Erythroblast (primary cell): ENCODE measurements at regions not wholly inside any gene's neighbourhood (a gene's known extent, or its start where the extent isn't known, plus 50 kb on each side); places are given as distances from the start of the nearest gene placed in this dataset.

Experiments
- GATA1 ChIP-seq: IDR thresholded peaks from 2 replicates; pipeline ENCODE4 v1.6.1; 2011; ENCODE audit warnings: low read depth, mild to moderate bottlenecking, control low read depth, low read length, moderate library complexity
- POLR2A ChIP-seq: IDR thresholded peaks from 2 replicates; pipeline ENCODE4 v1.6.1; 2011; ENCODE audit warnings: mild to moderate bottlenecking, low read length

DNA sequence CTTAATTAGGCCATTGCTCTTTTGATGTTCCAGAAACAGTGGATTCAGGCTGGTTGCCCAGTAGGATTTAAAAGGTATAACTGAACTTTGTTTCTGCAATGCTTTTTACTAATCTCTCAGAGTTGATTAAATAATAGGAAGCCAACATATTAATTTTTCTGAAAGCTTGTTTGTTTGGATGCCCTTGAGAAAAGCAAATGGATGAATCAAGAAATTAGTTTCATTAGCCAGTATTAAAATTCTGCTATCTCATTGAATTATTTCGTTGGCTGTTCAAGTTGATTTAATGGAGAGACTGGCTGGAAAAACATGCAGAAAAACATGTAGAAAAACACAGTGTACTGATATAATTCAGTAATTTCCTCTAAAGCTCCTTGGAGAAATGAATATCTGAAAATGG lies 178.9 kb upstream of the THRB start:
- TF ChIP-seq POLR2A (no peak), GATA1 (no peak)
